ENCODE measurements at regions not wholly inside any gene's neighbourhood (a gene's known extent, or its start where the extent isn't known, plus 50 kb on each side); places are given as distances from the start of the nearest gene placed in this dataset.
"Not testable (repeated sequence)": the region's sequence is repeated elsewhere in the genome, so short reads cannot be mapped to it uniquely, and the experiment has no call there.

- Mint-ChIP-seq H3K27ac (no peak overlapping the region), H3K27me3 (peaks cover 57% of the 10 kb centered on the region), H3K4me1 (no peaks in the 10 kb centered on the region), H3K36me3 (no peaks in the 10 kb centered on the region), H3K4me3 (no peak overlapping the region), H3K9me3 (peaks cover 0 to 2% (median 0%) of the 10 kb centered on the region in 7 donors)
- no peak overlapping the region for H3K27ac ChIP-seq (ENCODE audit: insufficient read depth, low read length, poor library complexity, severe bottlenecking)
- ATAC-seq (ENCODE audit: low read depth in 2 of 2) (no peak), DNase-seq (no peak)
- no peaks in the 10 kb centered on the region for H3K4me1 ChIP-seq (ENCODE audit: control insufficient read depth, insufficient read depth, low read length, poor library complexity, severe bottlenecking)
- H3K9me3 ChIP-seq (ENCODE audit: control insufficient read depth in 2 of 2, low read length in 2 of 2): no peaks in the 10 kb centered on the region
- H3K27me3 ChIP-seq (ENCODE audit: control insufficient read depth, insufficient read depth, low read length): peaks cover 13% of the 10 kb centered on the region
- no peak overlapping the region for H3K4me3 ChIP-seq (ENCODE audit: low read depth, low read length)
- H3K36me3 ChIP-seq (ENCODE audit: control insufficient read depth, insufficient read depth, low read length): no peaks in the 10 kb centered on the region
These were observed 94.2 kb upstream of the S1PR3 start for GRCh38 chr9:88897081-88897480.

DNA sequence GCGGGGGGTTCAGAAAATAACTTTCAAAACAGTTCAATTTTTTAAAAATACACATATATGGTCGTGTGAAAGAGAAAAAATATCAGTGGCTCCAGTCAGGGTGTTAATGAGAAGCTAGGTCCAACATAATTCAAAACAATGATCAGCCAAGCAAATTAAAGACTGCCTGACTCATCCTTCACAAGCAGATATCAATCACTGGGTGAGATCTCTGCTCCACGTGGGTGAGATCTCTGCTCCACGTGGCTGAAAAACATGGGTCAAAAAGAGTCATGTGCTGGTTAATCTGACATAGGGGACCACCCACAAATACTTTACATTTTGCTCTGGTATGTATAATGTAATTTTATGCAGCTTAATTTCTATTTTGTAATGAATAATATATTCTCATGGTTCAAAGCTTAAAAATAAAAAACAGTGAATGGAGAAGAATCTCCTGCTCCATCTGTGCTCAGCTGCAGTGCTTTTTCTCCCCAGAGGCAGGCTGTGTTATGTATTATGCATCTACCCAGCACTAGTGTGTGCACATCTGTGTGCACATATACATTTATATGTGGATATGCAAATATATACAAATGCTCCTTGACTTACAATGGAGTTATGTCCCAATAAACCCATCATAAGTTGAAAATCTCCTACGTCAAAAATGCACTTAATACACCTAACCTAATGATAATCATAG, 93.1 kb upstream of the S1PR3 start:
- H3K4me3 Mint-ChIP-seq: no peak overlapping the region
- H3K4me1 Mint-ChIP-seq: no peaks in the 10 kb centered on the region
- ATAC-seq (ENCODE audit: low read depth in 2 of 2): no peak
- peaks cover 0 to 2% (median 0%) of the 10 kb centered on the region in 7 donors for H3K9me3 Mint-ChIP-seq
- H3K27ac Mint-ChIP-seq: no peak overlapping the region
- no peaks in the 10 kb centered on the region for H3K36me3 ChIP-seq (ENCODE audit: control insufficient read depth, insufficient read depth, low read length)
- no peaks in the 10 kb centered on the region for H3K9me3 ChIP-seq (ENCODE audit: control insufficient read depth in 2 of 2, low read length in 2 of 2)
- H3K4me3 ChIP-seq (ENCODE audit: low read depth, low read length): no peak overlapping the region
- H3K4me1 ChIP-seq (ENCODE audit: control insufficient read depth, insufficient read depth, low read length, poor library complexity, severe bottlenecking): no peaks in the 10 kb centered on the region
- H3K27me3 Mint-ChIP-seq: peaks cover 51% of the 10 kb centered on the region
- H3K27ac ChIP-seq (ENCODE audit: insufficient read depth, low read length, poor library complexity, severe bottlenecking): no peak overlapping the region
- no peak for DNase-seq
- H3K36me3 Mint-ChIP-seq: no peaks in the 10 kb centered on the region
- peaks cover 13% of the 10 kb centered on the region for H3K27me3 ChIP-seq (ENCODE audit: control insufficient read depth, insufficient read depth, low read length)

DNA sequence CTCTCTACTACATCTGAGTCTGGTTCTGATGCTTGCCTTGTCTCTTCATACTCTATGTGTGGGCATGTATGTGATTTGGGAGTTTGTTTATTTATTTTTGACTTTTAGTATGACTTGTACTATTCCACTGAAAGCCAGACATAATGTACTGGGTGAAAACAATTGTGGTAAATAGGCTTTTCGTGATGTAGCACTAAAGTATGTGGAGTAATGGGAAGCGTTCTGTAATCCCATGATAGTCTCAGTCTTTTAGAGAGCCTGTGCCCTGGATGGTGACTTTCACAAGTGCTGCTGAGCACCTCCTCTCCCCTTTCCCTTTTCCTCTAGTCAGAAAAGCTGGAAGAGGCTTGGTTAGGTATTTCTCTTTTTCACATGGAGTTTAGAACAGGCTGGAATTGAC, 85.8 kb upstream of the S1PR3 start:
- H3K9me3 Mint-ChIP-seq: peaks cover 0 to 9% (median 7%) of the 10 kb centered on the region in 7 donors
- Histone ChIP-seq H3K27me3 (ENCODE audit: control insufficient read depth, insufficient read depth, low read length) (peaks cover 8% of the 10 kb centered on the region), H3K4me1 (ENCODE audit: control insufficient read depth, insufficient read depth, low read length, poor library complexity, severe bottlenecking) (no peaks in the 10 kb centered on the region), H3K36me3 (ENCODE audit: control insufficient read depth, insufficient read depth, low read length) (no peaks in the 10 kb centered on the region), H3K27ac (ENCODE audit: insufficient read depth, low read length, poor library complexity, severe bottlenecking) (no peak overlapping the region), H3K4me3 (ENCODE audit: low read depth, low read length) (no peak overlapping the region), H3K9me3 (ENCODE audit: control insufficient read depth in 2 of 2, low read length in 2 of 2) (no peaks in the 10 kb centered on the region)
- H3K27ac Mint-ChIP-seq: no peak overlapping the region
- ATAC-seq (ENCODE audit: low read depth in 2 of 2): no peak
- no peaks in the 10 kb centered on the region for H3K4me1 Mint-ChIP-seq
- no peak overlapping the region for H3K4me3 Mint-ChIP-seq
- no peaks in the 10 kb centered on the region for H3K36me3 Mint-ChIP-seq
- DNase-seq: no peak
- H3K27me3 Mint-ChIP-seq: peaks cover 38% of the 10 kb centered on the region

DNA sequence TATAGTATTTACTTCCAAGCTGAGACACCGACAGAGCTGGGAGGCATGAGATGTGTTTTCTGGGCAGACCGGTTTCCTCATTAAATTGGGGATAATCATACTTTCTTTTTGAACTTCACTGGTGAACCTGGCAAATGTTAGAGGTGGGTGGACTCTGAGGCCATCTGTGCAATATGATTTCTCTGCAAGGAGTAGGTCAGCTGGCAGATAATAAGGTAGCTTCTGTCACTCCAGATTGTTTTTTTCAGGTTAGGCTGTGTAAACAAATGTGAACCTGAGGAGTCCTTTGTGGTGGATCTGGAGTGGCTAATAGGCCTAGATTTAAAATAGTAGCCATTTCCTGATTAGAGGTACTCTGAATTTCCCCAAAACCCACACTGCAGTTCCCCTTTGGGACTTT, 75.4 kb upstream of the S1PR3 start:
- Histone ChIP-seq H3K27me3 (ENCODE audit: control insufficient read depth, insufficient read depth, low read length) (peaks cover 5% of the 10 kb centered on the region), H3K4me3 (ENCODE audit: low read depth, low read length) (no peak overlapping the region), H3K4me1 (ENCODE audit: control insufficient read depth, insufficient read depth, low read length, poor library complexity, severe bottlenecking) (peaks cover 4% of the 10 kb centered on the region), H3K9me3 (ENCODE audit: control insufficient read depth in 2 of 2, low read length in 2 of 2) (peaks cover 4 to 10% of the 10 kb centered on the region in 2 experiments), H3K27ac (ENCODE audit: insufficient read depth, low read length, poor library complexity, severe bottlenecking) (no peak overlapping the region), H3K36me3 (ENCODE audit: control insufficient read depth, insufficient read depth, low read length) (no peaks in the 10 kb centered on the region)
- Mint-ChIP-seq H3K27me3 (peaks cover 36% of the 10 kb centered on the region), H3K27ac (no peak overlapping the region), H3K4me1 (peaks cover 0 to 18% (median 6%) of the 10 kb centered on the region in 4 donors), H3K4me3 (no peak overlapping the region), H3K36me3 (peaks cover 4% of the 10 kb centered on the region), H3K9me3 (peaks cover 0 to 15% (median 6%) of the 10 kb centered on the region in 7 donors)
- DNase-seq: no peak
- no peak for ATAC-seq (ENCODE audit: low read depth in 2 of 2)

- DNase-seq (no peak), ATAC-seq (ENCODE audit: low read depth in 2 of 2) (no peak)
- Mint-ChIP-seq H3K4me1 (peaks cover 4 to 27% (median 11%) of the 10 kb centered on the region in 4 donors), H3K4me3 (no peak overlapping the region), H3K36me3 (peaks cover 4% of the 10 kb centered on the region), H3K27me3 (peaks cover 32% of the 10 kb centered on the region), H3K9me3 (peaks cover 0 to 15% (median 6%) of the 10 kb centered on the region in 7 donors), H3K27ac (no peak overlapping the region)
- Histone ChIP-seq H3K4me1 (ENCODE audit: control insufficient read depth, insufficient read depth, low read length, poor library complexity, severe bottlenecking) (peaks cover 14% of the 10 kb centered on the region), H3K36me3 (ENCODE audit: control insufficient read depth, insufficient read depth, low read length) (no peaks in the 10 kb centered on the region), H3K4me3 (ENCODE audit: low read depth, low read length) (no peak overlapping the region), H3K27ac (ENCODE audit: insufficient read depth, low read length, poor library complexity, severe bottlenecking) (no peak overlapping the region), H3K9me3 (ENCODE audit: control insufficient read depth in 2 of 2, low read length in 2 of 2) (peaks cover 4 to 10% of the 10 kb centered on the region in 2 experiments), H3K27me3 (ENCODE audit: control insufficient read depth, insufficient read depth, low read length) (peaks cover 4% of the 10 kb centered on the region)
These were observed 74.4 kb upstream of the S1PR3 start for GRCh38 chr9:88916894-88917293.

DNA sequence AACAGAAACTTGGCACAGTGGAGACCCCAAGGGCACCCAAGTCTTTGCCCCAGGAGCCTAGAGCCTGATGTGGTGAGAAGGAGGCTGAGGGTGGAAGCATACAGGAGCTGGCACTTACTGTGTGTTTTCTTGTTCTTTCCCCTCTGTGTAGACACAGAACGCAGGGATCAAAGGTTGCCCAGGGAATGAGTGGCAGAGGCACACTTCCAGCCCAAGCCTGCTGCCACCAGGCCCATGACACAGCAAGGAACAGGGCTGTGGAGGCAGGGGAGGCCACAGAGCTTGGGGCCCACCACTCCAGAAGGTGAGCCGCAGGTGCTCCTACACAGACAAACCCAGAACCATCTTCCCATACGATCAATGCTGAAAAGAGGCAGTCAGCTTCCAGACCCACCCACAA, 73.9 kb upstream of the S1PR3 start:
- H3K36me3 Mint-ChIP-seq: peaks cover 4% of the 10 kb centered on the region
- no peak for DNase-seq
- no peak overlapping the region for H3K4me3 ChIP-seq (ENCODE audit: low read depth, low read length)

GRCh38 chr9:88918537-88918936, 72.7 kb upstream of the S1PR3 start:
- not testable (repeated sequence) for H3K27ac Mint-ChIP-seq; ATAC-seq (ENCODE audit: low read depth in 2 of 2); H3K36me3 Mint-ChIP-seq; H3K36me3 ChIP-seq (ENCODE audit: control insufficient read depth, insufficient read depth, low read length); DNase-seq; H3K4me3 ChIP-seq (ENCODE audit: low read depth, low read length); H3K27me3 ChIP-seq (ENCODE audit: control insufficient read depth, insufficient read depth, low read length); H3K27ac ChIP-seq (ENCODE audit: insufficient read depth, low read length, poor library complexity, severe bottlenecking); H3K4me3 Mint-ChIP-seq
- Mint-ChIP-seq H3K27me3 (peaks cover 20% of the 10 kb centered on the region), H3K9me3 (peaks cover 0 to 15% (median 6%) of the 10 kb centered on the region in 7 donors), H3K4me1 (peaks cover 15 to 42% (median 27%) of the 10 kb centered on the region in 4 donors)
- H3K4me1 ChIP-seq (ENCODE audit: control insufficient read depth, insufficient read depth, low read length, poor library complexity, severe bottlenecking): peaks cover 24% of the 10 kb centered on the region
- H3K9me3 ChIP-seq (ENCODE audit: control insufficient read depth in 2 of 2, low read length in 2 of 2): peaks cover 4 to 10% of the 10 kb centered on the region in 2 experiments

More for the DNA sequence above, 73.9 kb upstream of the S1PR3 start:
- peaks cover 27% of the 10 kb centered on the region for H3K27me3 Mint-ChIP-seq
- Histone ChIP-seq H3K36me3 (ENCODE audit: control insufficient read depth, insufficient read depth, low read length) (no peaks in the 10 kb centered on the region), H3K27me3 (ENCODE audit: control insufficient read depth, insufficient read depth, low read length) (peaks cover 2% of the 10 kb centered on the region), H3K9me3 (ENCODE audit: control insufficient read depth in 2 of 2, low read length in 2 of 2) (peaks cover 4 to 10% of the 10 kb centered on the region in 2 experiments), H3K27ac (ENCODE audit: insufficient read depth, low read length, poor library complexity, severe bottlenecking) (no peak overlapping the region), H3K4me1 (ENCODE audit: control insufficient read depth, insufficient read depth, low read length, poor library complexity, severe bottlenecking) (peaks cover 19% of the 10 kb centered on the region)
- H3K4me3 Mint-ChIP-seq: no peak overlapping the region
- peak overlapping the region in 1 of 3 donors; percentile 52 for H3K27ac Mint-ChIP-seq
- ATAC-seq (ENCODE audit: low read depth in 2 of 2): no peak
- peaks cover 0 to 15% (median 6%) of the 10 kb centered on the region in 7 donors for H3K9me3 Mint-ChIP-seq
- H3K4me1 Mint-ChIP-seq: peaks cover 9 to 32% (median 16%) of the 10 kb centered on the region in 4 donors

GRCh38 chr9:88920645-88921044, 70.6 kb upstream of the S1PR3 start:
- Histone ChIP-seq H3K9me3 (ENCODE audit: control insufficient read depth in 2 of 2, low read length in 2 of 2) (peaks cover 4 to 10% of the 10 kb centered on the region in 2 experiments), H3K27ac (ENCODE audit: insufficient read depth, low read length, poor library complexity, severe bottlenecking) (no peak overlapping the region), H3K4me3 (ENCODE audit: low read depth, low read length) (no peak overlapping the region), H3K4me1 (ENCODE audit: control insufficient read depth, insufficient read depth, low read length, poor library complexity, severe bottlenecking) (peaks cover 24% of the 10 kb centered on the region), H3K27me3 (ENCODE audit: control insufficient read depth, insufficient read depth, low read length) (no peaks in the 10 kb centered on the region), H3K36me3 (ENCODE audit: control insufficient read depth, insufficient read depth, low read length) (no peaks in the 10 kb centered on the region)
- peak overlapping the region in 1 of 4 donors; percentile 51 for H3K4me3 Mint-ChIP-seq
- H3K36me3 Mint-ChIP-seq: peaks cover 4% of the 10 kb centered on the region
- peaks cover 0 to 14% (median 6%) of the 10 kb centered on the region in 7 donors for H3K9me3 Mint-ChIP-seq
- peaks cover 4% of the 10 kb centered on the region for H3K27me3 Mint-ChIP-seq
- peaks cover 15 to 50% (median 28%) of the 10 kb centered on the region in 4 donors for H3K4me1 Mint-ChIP-seq
- ATAC-seq (ENCODE audit: low read depth in 2 of 2): no peak
- peak overlapping the region in 2 of 3 donors; percentile 5 to 64 for H3K27ac Mint-ChIP-seq
- DNase-seq: no peak

All from CD4-positive, CD25-positive, alpha-beta regulatory T cell (primary cell).